K562 (cell line): ENCODE measurements at regions not wholly inside any gene's neighbourhood (a gene's known extent, or its start where the extent isn't known, plus 50 kb on each side); places are given as distances from the start of the nearest gene placed in this dataset.

ENCODE experiments used
- ATAC-seq: fragments of 200-7000 bp; cut with Tn5 transposase; 3 replicates; pipeline ENCODE4 v1.9.1; 2020; ENCODE audit warnings: moderate library complexity
- BruUV-seq: library from RNA; stranded (reverse); fragments of 400-500 nt; replicated peaks from 2 replicates; lab custom pipeline; 2021; lab: Mats Ljungman, UMichigan
- CTCF ChIA-PET: fragments of 300-600 bp; formaldehyde crosslinking; extraction: SDS; loops from one replicate; lab custom pipeline; 2021; ENCODE audit warnings: low intra/inter-chr PET ratio; lab: Yijun Ruan, JAX
- POLR2A ChIA-PET: fragments of 300-600, 350-650 bp; sonication (Branson Sonifier 250); formaldehyde crosslinking; extraction: SDS; loops from one replicate; lab custom pipeline; 2021; ENCODE audit warnings: antibody characterized with exemption, inconsistent platforms; lab: Yijun Ruan, JAX
- DNase-seq, 4 experiments: peaks; one replicate each; pipeline versions ENCODE4 v3.0.0 to v3.0.0-alpha.2; 2011 to 2018; ENCODE audit warnings: low spot score in 3 of 4, mixed read lengths in 3 of 4; ENCODE audit errors: extremely low read depth in 1 of 4
- FAIRE-seq: peaks from 2 replicates; lab custom pipeline; 2011; peaks lifted over from hg19 to GRCh38; lab: Jason Lieb, UNC
- H2AFZ ChIP-seq: 2 replicates; pipeline ENCODE4 v1.6.0; 2011; ENCODE audit warnings: low read depth, low read length, control low read depth, inconsistent platforms
- H3K27ac ChIP-seq: fragments of 200-600 bp; 3 replicates; pipeline ENCODE4 v1.8.0; 2011; ENCODE audit warnings: low read depth, mild to moderate bottlenecking, control low read depth, inconsistent platforms, low read length, moderate library complexity, mixed read lengths; ENCODE audit errors: extremely low read depth
- H3K27me3 ChIP-seq, 2 experiments: fragments of 300-600 bp in 1 of 2; 2 replicates in 1 of 2; 3 replicates in 1 of 2; pipeline versions ENCODE4 v1.6.0 to v1.8.0; 2011; ENCODE audit warnings: inconsistent platforms in 2 of 2, low read length in 2 of 2, mild to moderate bottlenecking in 1 of 2, mixed read lengths in 1 of 2, moderate library complexity in 1 of 2; ENCODE audit not compliant: control insufficient read depth in 2 of 2, insufficient read depth in 2 of 2
- H3K36me3 ChIP-seq: fragments of 300-600 bp; 3 replicates; pipeline ENCODE4 v1.8.0; 2011; ENCODE audit warnings: mild to moderate bottlenecking, low read length, inconsistent platforms; ENCODE audit not compliant: control insufficient read depth, insufficient read depth
- H3K4me1 ChIP-seq, 2 experiments: fragments of 200-600 bp in 1 of 2; replicated peaks in 1 of 2; 2 replicates in 1 of 2; 3 replicates in 1 of 2; pipeline versions ENCODE4 v1.5.1 to v1.8.0; 2011; ENCODE audit warnings: inconsistent platforms in 2 of 2, low read length in 2 of 2, mild to moderate bottlenecking in 1 of 2, mixed read lengths in 1 of 2, moderate library complexity in 1 of 2; ENCODE audit not compliant: control insufficient read depth in 2 of 2, insufficient read depth in 2 of 2
- H3K4me2 ChIP-seq: 2 replicates; pipeline ENCODE4 v1.6.1; 2011; ENCODE audit warnings: low read length, control low read depth, inconsistent platforms, mixed read lengths; ENCODE audit not compliant: insufficient read depth
- H3K4me3 ChIP-seq: fragments of 200-600 bp; sonication (generic), shearing (Covaris generic); 2 replicates; pipeline ENCODE4 v1.5.1; 2016; ENCODE audit warnings: control low read depth, inconsistent platforms
- H3K79me2 ChIP-seq: fragments of 200-600 bp; 3 replicates; pipeline ENCODE4 v1.8.0; 2011; ENCODE audit warnings: low read length, inconsistent platforms; ENCODE audit not compliant: control insufficient read depth, insufficient read depth
- H3K9ac ChIP-seq, 2 experiments: 2 replicates each; pipeline versions ENCODE4 v1.6.0 to v1.6.1; 2011; ENCODE audit warnings: low read depth in 2 of 2, low read length in 2 of 2, control low read depth in 1 of 2, inconsistent platforms in 1 of 2, mild to moderate bottlenecking in 1 of 2, mixed read lengths in 1 of 2; ENCODE audit not compliant: insufficient read depth in 1 of 2
- H3K9me1 ChIP-seq: one replicate; pipeline ENCODE4 v1.6.0; 2011; ENCODE audit warnings: inconsistent platforms, mild to moderate bottlenecking, low read length, moderate library complexity; ENCODE audit not compliant: control insufficient read depth, insufficient read depth
- H3K9me3 ChIP-seq: replicated peaks from 2 replicates; pipeline ENCODE4 v1.5.1; 2011; ENCODE audit warnings: low read depth, low read length, inconsistent platforms; ENCODE audit not compliant: control insufficient read depth, insufficient read depth
- H4K20me1 ChIP-seq: replicated peaks from 2 replicates; pipeline ENCODE4 v1.6.1; 2011; ENCODE audit warnings: low read length, inconsistent platforms, mixed read lengths; ENCODE audit not compliant: control insufficient read depth, insufficient read depth
- ASH1L ChIP-seq: fragments of 450-650 bp; IDR thresholded peaks from 2 replicates; pipeline ENCODE4 v1.6.1; 2018; ENCODE audit warnings: borderline replicate concordance, mild to moderate bottlenecking, low read depth; ENCODE audit not compliant: partially characterized antibody
- FOS ChIP-seq: IDR thresholded peaks from 3 replicates; pipeline ENCODE4 v1.6.1; 2011; ENCODE audit not compliant: insufficient read length; ENCODE audit errors: extremely low read depth
- HES1 ChIP-seq: fragments of 450-650 bp; IDR thresholded peaks from 2 replicates; pipeline ENCODE4 v1.6.1; 2016; ENCODE audit warnings: low read depth, mild to moderate bottlenecking, moderate library complexity
- HNRNPL ChIP-seq: fragments of 200-400 bp; formaldehyde crosslinking; IDR thresholded peaks from 2 replicates; pipeline ENCODE4 v1.6.1; 2017; ENCODE audit warnings: low read depth, mild to moderate bottlenecking, low read length
- MAX ChIP-seq: sonication (generic); formaldehyde crosslinking; IDR thresholded peaks from 2 replicates; pipeline ENCODE4 v1.9.0; 2022; ENCODE audit warnings: mild to moderate bottlenecking, missing genetic modification reagents
- MYBL2 ChIP-seq, 2 experiments: fragments of 450-650 bp in 1 of 2; sonication (generic) in 1 of 2; formaldehyde crosslinking in 1 of 2; IDR thresholded peaks; 2 replicates each; pipeline versions ENCODE4 v1.6.1 to v1.8.1; 2017 to 2022; ENCODE audit warnings: borderline replicate concordance in 1 of 2, inconsistent platforms in 1 of 2, low read depth in 1 of 2, mild to moderate bottlenecking in 1 of 2, missing genetic modification reagents in 1 of 2, moderate library complexity in 1 of 2
- PCBP1 ChIP-seq: fragments of 200-400 bp; formaldehyde crosslinking; IDR thresholded peaks from 2 replicates; pipeline ENCODE4 v1.6.1; 2018; ENCODE audit warnings: mild to moderate bottlenecking, low read depth, low read length; ENCODE audit not compliant: poor library complexity, severe bottlenecking
- ZNF224 ChIP-seq: sonication (generic); formaldehyde crosslinking; IDR thresholded peaks from 2 replicates; pipeline ENCODE4 v1.8.0; 2022; ENCODE audit warnings: mild to moderate bottlenecking, missing genetic modification reagents
- ZNF324 ChIP-seq: fragments of 250-450 bp; sonication (Bioruptor Pico); IDR thresholded peaks from 2 replicates; pipeline ENCODE4 v1.4.0; 2020; ENCODE audit warnings: mild to moderate bottlenecking
- WGBS: fragments of 100-300 bp; shearing (Covaris generic); methylation state at CpG from one replicate; pipeline ENCODE4 v1.1.6; 2016; ENCODE audit warnings: low coverage, mixed read lengths; ENCODE audit not compliant: insufficient coverage; ENCODE audit errors: missing lambda C conversion rate; 5-methylcytosine and 5-hydroxymethylcytosine counted together
- in situ Hi-C: fragments of 300-500 bp; cut with MboI; formaldehyde crosslinking; loops from 4 replicates; pipeline ENCODE4 v1.15.0; 2018; ENCODE audit warnings: inconsistent platforms, mixed read lengths
- intact Hi-C: fragments of 100-400 bp; cut with micrococcal nuclease; formaldehyde crosslinking; loops from 2 replicates; pipeline ENCODE4 v1.14.2; 2022

GRCh38 chr2:66683599-66683998 lies 248.7 kb downstream of the MEIS1 start:
- WGBS = 0% methylated on average over 3 of the region's 3 CpGs
- CTCF ChIA-PET = no interaction called here

GRCh38 chr2:66684289-66684688 lies 249.4 kb downstream of the MEIS1 start:
- no peak overlapping the region for H3K27ac ChIP-seq
- intact Hi-C loops (no loop called here), in situ Hi-C loops (no loop called here)
- no peaks in the 10 kb centered on the region for H3K4me1 ChIP-seq
- TF ChIP-seq ASH1L (no peak), HNRNPL (no peak), HES1 (no peak), FOS (no peak), MAX (CRISPR knock-in tag) (no peak), ZNF324 (CRISPR knock-in tag) (no peak), PCBP1 (no peak), MYBL2 (IDR thresholded peaks at IDR 0.05; ENCODE audit: low read depth) (no peak), MYBL2 (CRISPR knock-in tag; IDR thresholded peaks at IDR 0.05; ENCODE audit: borderline replicate concordance) (no peak)
- no peak overlapping the region for H2AFZ ChIP-seq
- H3K9me3 ChIP-seq = no peaks in the 10 kb centered on the region
- H3K36me3 ChIP-seq = no peaks in the 10 kb centered on the region
- no peak overlapping the region for H3K4me3 ChIP-seq
- FAIRE-seq = no peak
- POLR2A ChIA-PET = interaction anchor here (0.6 kb wide), 1 partner anchor 371 kb away, joined by 4 read pairs; no protein-coding TSS in a partner anchor
- no peak overlapping the region for H3K4me2 ChIP-seq
- no peak for DNase-seq
- H3K9me1 ChIP-seq = no peaks in the 10 kb centered on the region
- no TSS peak for BruUV-seq
- H4K20me1 ChIP-seq = no peaks in the 10 kb centered on the region
- H3K79me2 ChIP-seq = no peaks in the 10 kb centered on the region
- no peak overlapping the region for H3K9ac ChIP-seq
- H3K27me3 ChIP-seq = no peaks in the 10 kb centered on the region
- WGBS = 17% methylated on average over 2 of the region's 2 CpGs
- no peak for ATAC-seq
- CTCF ChIA-PET = no interaction called here

More at GRCh38 chr2:66683599-66683998, 248.7 kb downstream of the MEIS1 start:
- Histone ChIP-seq H2AFZ (no peak overlapping the region), H3K9me3 (no peaks in the 10 kb centered on the region), H3K79me2 (no peaks in the 10 kb centered on the region), H4K20me1 (no peaks in the 10 kb centered on the region), H3K27me3 (no peaks in the 10 kb centered on the region), H3K4me2 (no peak overlapping the region), H3K9me1 (no peaks in the 10 kb centered on the region), H3K4me1 (no peaks in the 10 kb centered on the region), H3K36me3 (no peaks in the 10 kb centered on the region), H3K9ac (no peak overlapping the region), H3K4me3 (no peak overlapping the region), H3K27ac (no peak overlapping the region)
- POLR2A ChIA-PET = no interaction called here
- intact Hi-C loops = no loop called here
- in situ Hi-C loops = no loop called here
- TF ChIP-seq ZNF224 = no peak
- FAIRE-seq (no peak), ATAC-seq (no peak), DNase-seq (no peak)
- no TSS peak for BruUV-seq
